H1 (cell line): ENCODE measurements at regions not wholly inside any gene's neighbourhood (a gene's known extent, or its start where the extent isn't known, plus 50 kb on each side); places are given as distances from the start of the nearest gene placed in this dataset.

Source experiments
- CTCF ChIA-PET: fragments of 300-600 bp; sonication (Branson Sonifier 250); formaldehyde crosslinking; loops from one replicate; lab custom pipeline; 2021; ENCODE audit not compliant: partially characterized antibody; lab: Charles Lee
- POLR2A ChIA-PET: fragments of 300-600 bp; sonication (Branson Sonifier 250); formaldehyde crosslinking; loops from one replicate; lab custom pipeline; 2021; ENCODE audit warnings: inconsistent platforms; ENCODE audit not compliant: partially characterized antibody; lab: Charles Lee
- DNase-seq, 2 experiments: peaks; one replicate each; pipeline versions ENCODE4 v3.0.0 to v3.0.0-alpha.2; 2010 to 2022; ENCODE audit warnings: low spot score in 2 of 2, low read depth in 1 of 2, mixed read lengths in 1 of 2
- FAIRE-seq: peaks from 2 replicates; lab custom pipeline; 2011; peaks lifted over from hg19 to GRCh38; lab: Jason Lieb, UNC
- H2AFZ ChIP-seq: 2 replicates; pipeline ENCODE4 v1.8.1; 2012; ENCODE audit warnings: low read length, inconsistent platforms
- H2AK5ac ChIP-seq: 2 replicates; pipeline ENCODE4 v1.6.1; 2013; ENCODE audit warnings: low read depth, low read length
- H2BK120ac ChIP-seq: replicated peaks from 2 replicates; pipeline ENCODE3; 2013; ENCODE audit warnings: low read depth, low read length, inconsistent platforms
- H2BK12ac ChIP-seq: 2 replicates; pipeline ENCODE4 v1.6.1; 2013; ENCODE audit warnings: low read depth, low read length
- H2BK15ac ChIP-seq: 2 replicates; pipeline ENCODE4 v1.6.1; 2013; ENCODE audit warnings: low read length
- H2BK20ac ChIP-seq: 2 replicates; pipeline ENCODE4 v1.6.1; 2013; ENCODE audit warnings: low read length
- H2BK5ac ChIP-seq: 2 replicates; pipeline ENCODE4 v1.6.1; 2013; ENCODE audit warnings: low read depth, low read length
- H3K14ac ChIP-seq: 2 replicates; pipeline ENCODE4 v1.6.1; 2013; ENCODE audit warnings: inconsistent platforms; ENCODE audit not compliant: insufficient read length
- H3K18ac ChIP-seq: 2 replicates; pipeline ENCODE4 v1.6.1; 2013; ENCODE audit warnings: low read length; ENCODE audit errors: extremely low read depth
- H3K23ac ChIP-seq: 2 replicates; pipeline ENCODE4 v1.6.1; 2013; ENCODE audit warnings: inconsistent platforms; ENCODE audit not compliant: insufficient read length
- H3K23me2 ChIP-seq: 2 replicates; pipeline ENCODE4 v1.6.1; 2013; ENCODE audit warnings: low read depth, low read length
- H3K27ac ChIP-seq: 2 replicates; pipeline ENCODE4 v1.6.1; 2011; ENCODE audit warnings: low read depth, low read length, inconsistent platforms
- H3K27me3 ChIP-seq, 4 experiments: replicated peaks in 1 of 4; 1 replicate in 1 of 4; 2 replicates in 3 of 4; pipeline versions ENCODE4 v1.6.1 to v1.8.1; 2011 to 2013; ENCODE audit warnings: low read length in 3 of 4, mild to moderate bottlenecking in 3 of 4, inconsistent platforms in 2 of 4, mixed read lengths in 2 of 4, moderate library complexity in 1 of 4; ENCODE audit not compliant: control insufficient read depth in 3 of 4, insufficient read depth in 3 of 4; ENCODE audit errors: extremely low read depth in 1 of 4
- H3K36me3 ChIP-seq, 4 experiments: 2 replicates each; pipeline versions ENCODE4 v1.6.1 to v1.8.1; 2011 to 2013; ENCODE audit warnings: mild to moderate bottlenecking in 4 of 4, low read length in 3 of 4, moderate library complexity in 2 of 4, control low read depth in 1 of 4, inconsistent platforms in 1 of 4; ENCODE audit not compliant: insufficient read depth in 4 of 4, control insufficient read depth in 2 of 4
- H3K4ac ChIP-seq: replicated peaks from 2 replicates; pipeline ENCODE3; 2013; ENCODE audit warnings: low read length, low read depth, mixed read lengths, inconsistent platforms; ENCODE audit not compliant: insufficient read length
- H3K4me1 ChIP-seq, 4 experiments: replicated peaks in 1 of 4; 1 replicate in 1 of 4; 2 replicates in 3 of 4; pipeline versions ENCODE4 v1.6.1 to v1.8.1; 2011 to 2013; ENCODE audit warnings: low read length in 3 of 4, inconsistent platforms in 2 of 4, mixed read lengths in 1 of 4; ENCODE audit not compliant: insufficient read depth in 4 of 4, control insufficient read depth in 3 of 4
- H3K4me2 ChIP-seq, 2 experiments: 2 replicates each; pipeline versions ENCODE4 v1.6.1 to v1.8.1; 2011 to 2013; ENCODE audit warnings: low read depth in 2 of 2, low read length in 2 of 2, control low read depth in 1 of 2, inconsistent platforms in 1 of 2, mild to moderate bottlenecking in 1 of 2; ENCODE audit not compliant: insufficient read depth in 1 of 2
- H3K4me3 ChIP-seq, 4 experiments: fragments of 200-600, 300-600 bp in 1 of 4; sonication (generic), shearing (Covaris generic), sonication (Bioruptor Twin) in 1 of 4; 2 replicates each; pipeline versions ENCODE4 v1.5.1 to v1.8.1; 2011 to 2016; ENCODE audit warnings: low read length in 4 of 4, low read depth in 3 of 4, control low read depth in 2 of 4, inconsistent platforms in 2 of 4, mild to moderate bottlenecking in 2 of 4, mixed read lengths in 1 of 4, moderate library complexity in 1 of 4; ENCODE audit not compliant: insufficient read depth in 2 of 4; ENCODE audit errors: extremely low read depth in 1 of 4
- H3K56ac ChIP-seq: replicated peaks from 2 replicates; pipeline ENCODE3; 2013; ENCODE audit warnings: low read depth, mild to moderate bottlenecking, mixed read lengths, low read length, inconsistent platforms; ENCODE audit not compliant: insufficient read length
- H3K79me1 ChIP-seq: 2 replicates; pipeline ENCODE4 v1.6.1; 2013; ENCODE audit warnings: low read depth, low read length, control low read depth
- H3K79me2 ChIP-seq, 2 experiments: 2 replicates each; pipeline versions ENCODE4 v1.6.1 to v1.8.1; 2012 to 2013; ENCODE audit warnings: low read length in 2 of 2, mild to moderate bottlenecking in 2 of 2, inconsistent platforms in 1 of 2; ENCODE audit not compliant: insufficient read depth in 2 of 2, control insufficient read depth in 1 of 2
- H3K9ac ChIP-seq, 4 experiments: replicated peaks in 1 of 4; 1 replicate in 1 of 4; 2 replicates in 3 of 4; pipeline versions ENCODE4 v1.6.1 to v1.8.1; 2011 to 2013; ENCODE audit warnings: low read depth in 3 of 4, low read length in 3 of 4, control low read depth in 2 of 4, mild to moderate bottlenecking in 2 of 4, moderate library complexity in 2 of 4, inconsistent platforms in 1 of 4; ENCODE audit errors: extremely low read depth in 1 of 4
- H3K9me3 ChIP-seq, 2 experiments: 2 replicates each; pipeline versions ENCODE4 v1.6.1 to v1.8.1; 2012 to 2013; ENCODE audit warnings: mild to moderate bottlenecking in 2 of 2, moderate library complexity in 2 of 2, control low read depth in 1 of 2, inconsistent platforms in 1 of 2, low read depth in 1 of 2, low read length in 1 of 2, mixed read lengths in 1 of 2; ENCODE audit not compliant: insufficient read depth in 2 of 2
- H4K20me1 ChIP-seq, 2 experiments: replicated peaks in 1 of 2; 2 replicates each; pipeline versions ENCODE3 to v1.8.1; 2011 to 2013; ENCODE audit warnings: inconsistent platforms in 2 of 2, low read length in 2 of 2, mild to moderate bottlenecking in 1 of 2; ENCODE audit not compliant: insufficient read depth in 2 of 2, control insufficient read depth in 1 of 2
- H4K5ac ChIP-seq: 2 replicates; pipeline ENCODE4 v1.6.1; 2013; ENCODE audit warnings: low read length, low read depth, mixed read lengths, inconsistent platforms; ENCODE audit not compliant: insufficient read length
- H4K8ac ChIP-seq: 2 replicates; pipeline ENCODE4 v1.8.0; 2013; ENCODE audit warnings: mild to moderate bottlenecking, moderate library complexity, low read length, inconsistent platforms; ENCODE audit not compliant: insufficient read depth; ENCODE audit errors: extremely low read depth
- H4K91ac ChIP-seq: replicated peaks from 2 replicates; pipeline ENCODE3; 2013; ENCODE audit warnings: low read length, mixed read lengths, inconsistent platforms; ENCODE audit not compliant: insufficient read length
- MAFK ChIP-seq: IDR thresholded peaks from 2 replicates; pipeline ENCODE4 v1.6.1; 2012; ENCODE audit warnings: low read depth, mild to moderate bottlenecking, improper control_type of control experiment, low read length
- whole genome bisulfite sequencing, 2 experiments: shearing (Covaris generic) in 1 of 2; methylation state at CpG; one replicate each; pipeline versions ENCODE4 v1.1.6 to v1.1.7; 2013 to 2015; ENCODE audit warnings: low lambda C conversion rate in 2 of 2, mixed read lengths in 2 of 2, inconsistent platforms in 1 of 2, low coverage in 1 of 2, missing lambda C conversion rate in 1 of 2; ENCODE audit not compliant: insufficient replicate concordance in 2 of 2, insufficient coverage in 1 of 2, insufficient read length in 1 of 2; ENCODE audit errors: extremely low coverage in 1 of 2, missing lambda C conversion rate in 1 of 2; 5-methylcytosine and 5-hydroxymethylcytosine counted together

GRCh38 chr18:72058851-72059250 is 485.3 kb downstream of the CBLN2 start:
- Histone ChIP-seq H3K4me1 (no peaks in the 10 kb centered on the region), H3K27ac (no peak overlapping the region), H2BK5ac (no peak overlapping the region), H3K4me2 (no peak overlapping the region), H3K9ac (no peak overlapping the region), H4K20me1 (no peaks in the 10 kb centered on the region), H4K91ac (no peak overlapping the region), H3K4ac (no peak overlapping the region), H3K27me3 (no peaks in the 10 kb centered on the region), H2AK5ac (no peak overlapping the region), H3K79me2 (no peaks in the 10 kb centered on the region), H2BK120ac (no peak overlapping the region), H2BK15ac (no peak overlapping the region), H3K23ac (no peak overlapping the region), H3K56ac (no peak overlapping the region), H2BK12ac (no peak overlapping the region), H3K4me3 (no peak overlapping the region), H3K36me3 (no peaks in the 10 kb centered on the region), H3K79me1 (no peaks in the 10 kb centered on the region), H3K23me2 (no peaks in the 10 kb centered on the region), H3K14ac (no peak overlapping the region), H2AFZ (no peak overlapping the region), H2BK20ac (no peak overlapping the region), H4K8ac (no peak overlapping the region), H3K9me3 (peaks cover 26 to 43% of the 10 kb centered on the region in 2 experiments), H3K18ac (no peak overlapping the region), H4K5ac (no peak overlapping the region)
- ChIA-PET CTCF (no interaction called here), POLR2A (no interaction called here)
- WGBS, 2 experiments: 90% methylated on average over 7 of the region's 7 CpGs; no CpG with 5 or more reads in 1 of the 2 experiments
- FAIRE-seq (no peak), DNase-seq (no peak)
- no peak for TF ChIP-seq MAFK
